SK-N-DZ (cell line): ENCODE measurements at regions not wholly inside any gene's neighbourhood (a gene's known extent, or its start where the extent isn't known, plus 50 kb on each side); places are given as distances from the start of the nearest gene placed in this dataset.
"Not testable (repeated sequence)": the region's sequence is repeated elsewhere in the genome, so short reads cannot be mapped to it uniquely, and the experiment has no call there.

Experiments used
- DNase-seq: peaks from one replicate; pipeline ENCODE4 v3.0.0-alpha.2; 2015; ENCODE audit warnings: low spot score

DNA sequence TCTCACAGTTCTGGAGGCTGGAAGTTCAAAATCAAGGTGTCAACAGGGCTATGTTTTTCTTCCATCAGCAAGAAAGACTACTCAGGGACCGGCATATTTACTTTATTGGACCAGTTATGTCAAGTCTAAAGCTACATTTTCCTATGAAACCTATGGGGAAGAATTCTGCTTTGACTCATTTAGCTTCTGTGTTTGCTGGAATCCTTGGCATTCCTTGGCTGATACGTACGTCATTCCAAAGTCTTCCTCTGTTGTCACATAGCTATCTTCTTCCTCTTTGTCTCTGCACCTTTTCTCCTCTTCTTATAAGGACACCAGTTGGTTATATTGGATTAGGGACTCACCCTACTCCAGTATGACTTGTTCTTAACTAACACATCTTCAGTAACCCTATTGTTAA is 137.4 kb upstream of the FBXO11 start:
- no peak for DNase-seq

DNA sequence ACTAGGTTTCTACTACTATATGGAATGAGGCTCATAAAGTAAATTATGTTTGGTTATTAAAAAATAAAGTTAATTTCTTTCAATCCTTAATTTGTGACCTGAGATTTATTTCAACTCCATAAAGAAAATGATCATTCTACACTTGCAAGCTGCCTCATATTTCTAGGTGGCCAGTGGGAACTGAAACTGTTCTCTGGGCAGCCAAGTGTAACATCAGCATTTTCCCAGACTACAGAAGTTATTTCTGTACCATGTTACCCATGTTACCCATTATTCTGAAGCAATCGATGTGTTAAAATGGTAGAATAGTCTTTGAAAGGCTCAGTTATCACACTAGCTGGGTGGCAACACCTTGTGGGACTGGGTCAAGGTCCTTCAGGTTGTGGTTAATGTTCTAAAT is 139.3 kb upstream of the FBXO11 start:
- no peak for DNase-seq

DNA sequence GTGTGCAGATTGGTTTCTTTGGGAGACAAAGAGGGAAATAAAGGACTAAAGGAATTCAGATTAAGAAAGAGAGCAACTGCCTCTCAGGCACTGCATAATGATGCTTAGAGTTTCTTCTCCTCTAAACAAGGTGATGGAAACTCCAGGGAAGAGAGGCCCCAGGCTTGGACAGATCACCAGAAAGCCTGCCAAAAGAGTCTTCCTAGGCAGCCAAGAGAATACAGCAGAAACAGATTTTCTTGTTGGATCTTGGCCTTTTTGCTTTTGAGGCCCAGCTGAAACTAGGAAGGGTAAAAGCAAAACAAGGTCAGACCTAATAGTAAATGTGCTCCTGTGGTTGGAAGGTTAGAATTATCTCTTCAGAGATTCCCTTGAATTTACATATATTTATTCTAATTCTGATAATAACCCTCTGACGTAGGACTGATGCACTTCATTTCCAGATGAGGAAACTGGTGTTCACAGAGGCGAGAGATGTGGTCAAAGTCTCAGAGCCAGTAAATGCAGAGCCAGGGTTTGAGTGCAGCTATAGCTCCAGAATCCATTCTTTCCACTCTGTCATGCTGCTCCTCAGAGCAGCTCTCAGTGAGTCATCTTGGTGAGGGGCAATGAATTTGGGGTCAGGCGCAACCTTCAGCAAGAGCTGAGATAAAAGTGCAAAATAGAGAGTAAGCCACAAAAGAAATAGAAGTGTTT is 142.3 kb upstream of the FBXO11 start:
- no peak for DNase-seq

DNA sequence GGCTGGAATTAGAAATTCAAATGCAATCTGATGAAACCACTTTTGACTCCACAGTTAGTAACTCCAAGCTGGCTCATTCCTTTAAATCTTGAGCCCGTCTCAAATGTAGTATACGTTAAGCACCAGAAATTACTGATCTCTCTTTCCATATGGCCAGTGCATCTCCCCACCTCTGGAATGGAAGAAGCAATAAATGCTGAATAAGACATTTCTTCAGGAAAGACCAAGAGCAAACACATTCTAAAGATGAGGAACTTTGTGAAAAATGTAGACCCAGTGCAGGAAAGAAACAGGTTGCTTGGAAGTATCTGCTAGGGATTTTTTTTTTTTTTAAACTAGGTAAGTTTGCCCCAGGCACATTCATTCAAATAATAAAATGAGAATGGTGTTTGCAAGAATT is 143.1 kb upstream of the FBXO11 start:
- DNase-seq: no peak

DNA sequence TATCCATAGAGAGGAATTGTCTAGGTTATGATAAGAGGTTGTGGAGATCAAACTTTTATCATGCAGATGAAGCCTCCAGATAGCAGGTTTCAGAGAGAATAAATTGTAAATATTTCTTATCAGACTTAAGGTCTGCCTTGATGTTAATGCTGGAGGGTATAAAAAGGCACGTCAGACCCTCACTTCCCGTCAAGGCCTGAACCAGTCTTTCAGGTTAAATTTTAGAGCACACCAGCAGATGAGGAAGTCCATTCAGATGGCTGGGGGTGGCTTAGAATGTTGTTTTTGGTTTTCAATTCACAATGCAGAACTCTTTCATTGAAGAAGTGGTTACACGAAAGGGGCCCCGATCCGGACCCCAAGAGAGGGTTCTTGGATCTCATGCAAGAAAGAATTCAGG is 144.4 kb upstream of the FBXO11 start:
- no peak for DNase-seq

DNA sequence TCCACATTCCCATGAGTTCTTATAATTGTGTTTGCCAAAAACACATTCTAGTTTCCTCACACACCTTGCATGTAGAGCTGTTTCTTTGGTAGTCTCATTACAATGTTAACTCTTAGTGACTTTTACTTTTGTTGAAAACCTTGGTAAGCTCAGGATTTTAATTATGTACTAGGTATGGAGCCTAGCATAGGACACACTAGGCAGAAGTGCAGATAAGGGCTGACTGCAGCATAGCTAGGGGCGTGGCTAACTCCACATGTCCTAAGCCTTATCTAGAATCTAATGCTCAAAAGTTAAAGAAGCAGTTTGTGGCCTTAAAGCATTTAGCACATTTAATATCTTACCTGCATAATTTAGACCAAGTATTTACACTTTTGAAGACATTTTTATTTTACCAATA is 153.7 kb upstream of the FBXO11 start:
- no peak for DNase-seq

DNA sequence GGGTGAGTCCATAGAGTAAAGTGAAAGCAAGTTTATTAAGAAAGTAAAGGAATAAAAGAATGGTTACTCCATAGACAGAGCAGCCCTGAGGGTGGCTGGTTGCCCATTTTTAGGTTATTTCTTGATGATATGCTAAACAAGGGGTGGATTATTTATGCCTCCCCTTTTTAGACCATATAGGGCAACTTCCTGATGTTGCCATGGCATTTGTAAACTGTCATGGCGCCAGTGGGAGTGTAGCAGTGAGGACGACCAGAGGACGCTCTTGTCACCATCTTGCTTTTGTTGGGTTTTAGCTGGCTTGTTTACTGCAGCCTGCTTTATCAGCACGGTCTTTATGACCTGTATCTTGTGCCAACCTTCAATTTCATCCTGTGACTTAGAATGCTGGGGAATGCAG is 155.4 kb upstream of the FBXO11 start:
- DNase-seq: not testable (repeated sequence)

DNA sequence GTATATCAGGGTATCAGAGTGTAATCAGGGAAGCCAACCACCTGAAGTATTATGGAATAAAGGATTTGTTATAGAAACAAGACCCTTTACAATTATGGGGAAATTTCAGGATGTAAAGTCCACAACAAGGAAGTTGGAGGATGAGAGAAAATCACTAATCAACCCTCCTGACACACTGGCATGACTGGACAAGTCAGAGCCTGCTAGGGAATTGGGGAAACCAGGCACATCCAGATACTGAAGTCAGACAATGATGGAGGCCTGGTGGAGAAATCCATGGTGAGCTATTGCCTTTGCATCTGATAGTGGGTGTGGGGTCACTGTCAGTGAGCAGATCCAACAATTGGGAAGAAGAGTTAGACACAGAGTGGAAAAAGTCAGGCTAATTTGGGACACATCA is 158.8 kb upstream of the FBXO11 start:
- no peak for DNase-seq

DNA sequence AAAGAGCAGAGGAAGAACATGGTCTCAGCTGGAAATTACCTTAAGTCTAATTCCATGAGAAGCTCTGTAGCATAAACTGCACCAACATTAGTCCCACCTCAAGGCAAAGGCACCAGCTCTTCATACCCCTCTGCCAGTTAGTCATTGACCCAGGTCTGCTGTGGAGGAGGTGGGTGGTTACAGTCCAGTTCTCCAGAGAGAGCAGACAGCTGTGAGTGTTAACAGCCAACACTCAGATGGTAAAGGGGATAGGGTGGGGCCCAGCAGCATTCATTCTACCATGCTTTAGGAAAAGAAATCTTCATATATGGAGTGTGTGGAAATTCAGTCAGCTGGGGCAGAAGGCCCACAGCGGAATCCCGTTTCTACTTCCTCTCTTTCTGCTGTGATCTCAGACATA is 159.7 kb upstream of the FBXO11 start:
- no peak for DNase-seq

DNA sequence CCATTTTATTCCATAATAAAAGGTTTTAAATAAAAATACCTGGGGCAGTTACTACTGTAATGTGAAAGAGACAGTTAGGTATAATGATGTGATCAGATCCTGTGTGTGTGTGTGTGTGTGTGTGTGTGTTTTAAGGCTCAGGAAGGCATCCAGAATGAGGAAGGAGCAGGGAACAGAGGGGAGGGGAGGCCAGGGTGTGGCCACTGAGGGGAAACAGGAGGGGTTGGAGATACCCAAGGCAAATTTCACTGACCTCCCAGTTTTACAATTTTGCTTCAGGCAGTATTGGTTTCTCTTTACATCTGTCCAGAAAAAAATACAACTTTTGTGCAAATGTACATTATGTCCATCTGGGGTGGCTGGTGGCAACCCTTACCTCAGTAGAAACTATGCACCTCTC is 163.5 kb upstream of the FBXO11 start:
- DNase-seq: no peak

DNA sequence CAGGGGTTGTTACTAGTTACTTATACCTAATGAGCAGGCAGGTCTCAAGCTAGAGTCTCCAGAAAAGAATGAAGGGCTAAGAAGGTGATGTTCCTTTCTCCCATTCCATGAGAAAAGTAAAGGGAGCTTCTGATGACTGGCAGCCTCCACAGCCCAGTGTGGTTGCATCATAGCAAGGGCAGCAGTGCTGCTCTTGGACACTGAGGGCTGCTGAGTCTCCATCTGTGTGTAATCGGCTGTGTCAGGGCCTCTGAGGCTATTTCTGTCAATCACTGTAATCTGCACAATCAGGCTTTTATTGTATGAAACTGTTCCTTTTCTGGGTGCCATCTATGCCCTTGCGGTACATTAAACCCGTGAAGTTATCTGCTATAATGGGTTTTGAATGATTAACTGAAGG is 164.1 kb upstream of the FBXO11 start:
- DNase-seq: no peak

DNA sequence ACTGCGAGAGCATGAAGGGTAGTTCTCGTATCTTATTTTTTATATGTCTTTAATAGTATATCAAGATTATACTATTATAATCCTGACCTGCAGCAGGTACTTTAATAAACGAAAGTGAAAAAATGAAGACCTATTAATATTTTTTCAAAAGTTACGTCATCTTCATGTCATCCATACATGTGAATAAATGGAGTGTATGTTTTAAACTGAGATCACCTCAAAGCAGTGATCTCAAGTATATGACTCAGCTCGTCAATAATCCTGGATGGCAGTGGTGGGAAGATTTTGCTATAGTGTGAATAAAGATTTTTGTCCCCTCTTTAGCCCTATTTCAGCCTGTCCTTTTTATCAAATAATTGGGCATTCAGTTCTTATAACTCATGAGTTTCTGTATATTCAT is 166.3 kb upstream of the FBXO11 start:
- no peak for DNase-seq

DNA sequence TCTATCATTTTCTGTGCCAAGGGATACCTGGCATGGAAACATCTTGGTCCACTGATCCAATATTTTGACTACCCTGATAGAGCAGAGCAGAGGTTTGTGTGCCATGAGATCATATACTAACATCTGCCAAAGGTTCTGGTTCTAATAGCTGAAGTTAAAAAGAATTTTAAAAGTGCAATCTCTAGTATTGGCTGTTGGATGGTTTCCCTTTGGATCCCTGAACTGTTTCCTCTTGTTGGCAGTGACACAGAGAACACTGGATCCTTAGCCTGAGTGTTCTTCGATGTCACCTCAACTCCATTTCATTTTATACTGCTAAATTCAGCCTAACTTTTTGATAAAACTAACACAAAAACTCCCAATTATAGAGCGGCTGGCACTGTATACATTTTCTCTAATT is 169.3 kb upstream of the FBXO11 start:
- DNase-seq: no peak

DNA sequence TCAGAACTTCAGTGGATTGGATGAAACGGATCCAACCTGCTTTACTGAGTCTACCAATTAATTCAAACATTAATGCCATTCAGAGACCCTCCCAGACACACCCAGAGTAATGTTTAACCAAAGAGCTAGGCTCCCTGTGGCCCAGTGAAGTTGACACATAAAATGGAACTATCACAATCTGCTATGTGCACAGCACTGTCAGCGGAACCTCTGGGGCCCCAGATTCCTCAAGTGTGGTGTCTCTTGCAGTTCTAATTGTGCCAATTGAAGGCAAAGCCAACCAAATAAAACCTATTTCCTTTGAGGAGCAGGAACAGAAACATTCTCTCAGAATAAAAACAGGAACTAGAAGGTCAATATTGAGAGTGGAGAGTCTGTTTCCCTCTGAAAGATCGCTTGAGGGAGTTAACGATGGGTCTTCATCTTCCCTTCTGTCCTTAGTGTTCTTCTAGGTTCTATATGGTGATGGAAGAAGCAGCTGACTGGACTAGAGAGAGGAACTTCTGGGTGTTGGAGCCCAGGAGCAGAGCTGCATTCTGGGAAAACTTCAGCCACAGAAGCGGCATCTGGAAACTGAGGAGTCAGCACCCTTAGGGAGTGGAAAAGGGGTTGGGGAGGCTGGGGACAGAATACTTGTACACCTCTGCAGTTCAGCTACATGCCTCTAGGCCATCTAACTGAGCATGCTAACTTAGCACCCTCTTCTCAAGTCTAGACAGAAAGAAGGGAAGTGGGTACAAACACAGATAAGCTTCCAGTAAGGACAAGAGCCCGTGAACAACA is 174.4 kb upstream of the FBXO11 start:
- no peak for DNase-seq

DNA sequence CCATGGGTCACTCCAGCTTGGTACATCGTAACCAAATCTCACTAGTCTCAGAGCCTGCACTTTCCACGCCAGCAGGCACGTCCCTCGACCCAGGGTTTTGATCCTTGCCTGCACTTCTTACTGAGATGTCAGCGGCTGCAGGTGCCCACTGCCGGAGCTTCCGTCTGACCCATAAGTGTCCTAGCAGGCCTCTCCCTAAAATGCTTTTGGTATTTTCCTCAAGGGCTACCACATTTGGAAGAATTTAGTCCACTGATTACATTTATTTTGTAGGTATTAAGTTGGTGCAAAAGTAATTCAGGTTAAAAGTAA is 175.0 kb upstream of the FBXO11 start:
- no peak for DNase-seq

DNA sequence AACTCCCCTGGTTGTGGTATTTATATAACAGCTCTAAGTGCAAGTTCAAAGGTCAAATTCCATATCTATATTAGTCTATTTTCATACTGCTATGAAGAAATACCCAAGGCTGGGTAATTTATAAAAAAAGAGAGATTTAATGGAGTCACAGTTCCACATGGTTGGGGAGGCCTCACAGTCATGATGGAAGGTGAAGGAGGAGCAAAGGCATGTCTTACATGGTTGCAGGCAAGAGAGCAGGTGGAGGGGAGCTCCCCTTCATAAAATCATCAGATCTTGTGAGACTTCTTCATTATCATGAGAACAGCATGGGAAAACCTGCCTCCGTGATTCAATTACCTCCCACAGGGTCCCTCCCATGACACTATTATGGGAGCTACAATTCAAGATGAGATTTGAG is 179.6 kb upstream of the FBXO11 start:
- DNase-seq: no peak

DNA sequence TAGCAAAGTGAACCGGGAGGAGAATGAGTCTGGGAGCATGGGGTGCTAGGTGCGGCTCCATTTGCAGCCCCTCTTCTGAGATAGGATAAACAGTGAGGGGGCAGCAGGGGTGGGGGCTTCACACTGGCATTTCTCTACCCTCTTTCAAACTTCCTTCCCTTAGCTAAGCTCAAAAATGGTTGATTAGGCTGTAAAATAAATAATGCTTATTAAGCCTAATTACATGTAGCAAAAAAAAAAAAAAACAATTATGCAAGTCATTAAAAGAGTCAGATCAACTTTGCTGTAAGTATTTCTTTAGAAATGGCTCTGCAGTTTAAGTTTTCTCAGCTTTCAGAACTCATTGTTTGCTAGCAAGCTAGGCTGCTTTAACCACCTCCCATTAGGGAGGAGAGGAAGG is 182.7 kb upstream of the FBXO11 start:
- no peak for DNase-seq

DNA sequence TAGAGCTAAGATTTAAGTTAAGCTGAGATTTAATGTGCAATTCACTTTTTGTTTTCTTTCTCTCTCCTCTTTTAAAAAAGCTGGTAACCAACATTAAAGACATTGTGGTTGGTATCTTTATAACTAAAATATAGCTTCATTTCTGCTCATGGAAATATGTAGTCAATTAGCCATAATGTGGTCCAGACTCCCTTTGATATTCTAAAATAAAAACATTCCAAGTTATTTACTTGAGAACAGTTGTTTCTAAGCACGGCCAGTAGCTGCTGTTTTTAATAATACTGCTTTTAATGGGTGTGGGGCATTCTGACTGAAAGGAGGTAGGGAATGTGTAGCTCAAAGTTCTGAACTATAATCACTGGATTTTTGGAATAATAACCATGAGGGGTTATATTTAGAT is 183.3 kb upstream of the FBXO11 start:
- no peak for DNase-seq

DNA sequence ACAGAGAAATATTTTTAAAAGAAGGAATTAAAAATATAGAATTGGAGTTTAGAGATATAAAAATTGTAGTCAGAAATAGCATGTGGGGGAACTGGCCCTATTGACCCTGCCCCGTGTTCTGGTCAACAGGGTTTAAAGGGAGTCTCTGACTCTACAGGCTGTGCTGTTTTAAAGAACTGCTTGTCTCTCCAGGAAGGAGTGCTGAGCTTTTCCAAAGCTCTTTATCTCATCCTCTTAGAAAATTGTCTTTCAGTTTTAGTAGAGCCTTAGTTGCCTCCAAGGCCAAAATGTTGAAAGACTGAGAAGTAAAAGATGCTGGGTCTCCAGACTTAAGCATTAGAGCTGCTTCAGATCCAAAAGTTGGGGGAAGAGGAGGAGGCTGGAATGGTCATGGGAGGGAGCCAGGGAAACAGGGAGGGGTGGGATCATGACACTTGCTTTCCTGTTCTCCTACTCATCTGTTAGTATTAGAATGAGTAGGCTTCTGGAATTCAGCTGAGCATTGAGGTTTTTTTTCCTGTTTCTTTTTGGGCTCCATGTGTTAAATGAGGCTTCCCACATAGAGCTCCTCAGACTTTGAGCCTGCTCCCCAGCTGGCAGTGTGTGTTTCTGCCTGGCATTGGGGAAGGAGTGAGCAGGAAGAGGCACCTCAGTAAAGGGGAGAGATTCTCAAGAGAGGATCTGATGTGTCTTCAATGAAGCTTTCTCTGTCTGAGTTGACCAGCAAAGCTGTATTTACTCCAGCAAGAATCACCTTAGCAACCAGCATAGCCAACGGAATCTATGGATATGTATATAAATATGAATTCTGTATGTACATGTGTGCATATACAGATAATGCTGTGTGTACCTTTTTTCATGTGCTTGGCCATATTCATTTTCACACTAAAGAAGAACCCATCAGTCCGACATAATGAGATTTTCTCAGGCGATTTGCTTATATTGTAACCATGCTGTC is 186.8 kb upstream of the FBXO11 start:
- DNase-seq: no peak

DNA sequence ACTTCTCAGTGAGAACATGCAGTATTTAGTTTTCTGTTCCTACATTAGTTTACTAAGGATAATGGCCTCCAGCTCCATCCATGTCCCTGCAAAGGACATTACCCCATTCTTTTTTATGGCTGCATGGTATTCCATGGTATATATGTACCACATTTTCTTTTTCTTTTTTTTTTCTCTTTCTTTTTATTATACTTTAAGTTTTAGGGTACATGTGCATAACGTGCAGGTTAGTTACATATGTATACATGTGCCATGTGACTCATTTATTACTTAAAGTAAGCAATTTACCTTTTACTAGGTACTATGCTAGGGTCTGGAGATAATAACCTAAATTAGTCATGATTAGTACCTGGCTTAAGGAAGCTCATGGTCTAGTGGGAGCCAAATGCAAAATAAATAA is 190.5 kb upstream of the FBXO11 start:
- not testable (repeated sequence) for DNase-seq

DNA sequence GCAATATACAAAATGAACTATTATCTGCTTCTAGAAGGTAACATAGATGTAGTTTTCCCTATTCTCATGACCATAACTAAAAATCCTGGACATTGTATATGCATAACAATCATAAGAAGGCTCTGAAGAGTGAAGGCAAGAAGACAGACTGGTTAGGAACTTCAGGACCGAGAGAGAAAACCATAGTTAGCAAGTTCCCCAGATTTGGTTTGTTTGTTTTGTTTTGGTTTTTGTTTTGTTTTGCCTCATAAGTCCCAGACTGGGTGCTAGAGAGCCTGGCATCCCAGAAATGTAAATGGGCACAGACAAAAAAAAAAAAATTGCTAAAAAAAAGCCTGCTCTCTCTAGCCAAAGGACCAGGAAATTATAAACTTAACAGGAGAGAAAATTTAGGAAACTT is 192.2 kb upstream of the FBXO11 start:
- DNase-seq: no peak

DNA sequence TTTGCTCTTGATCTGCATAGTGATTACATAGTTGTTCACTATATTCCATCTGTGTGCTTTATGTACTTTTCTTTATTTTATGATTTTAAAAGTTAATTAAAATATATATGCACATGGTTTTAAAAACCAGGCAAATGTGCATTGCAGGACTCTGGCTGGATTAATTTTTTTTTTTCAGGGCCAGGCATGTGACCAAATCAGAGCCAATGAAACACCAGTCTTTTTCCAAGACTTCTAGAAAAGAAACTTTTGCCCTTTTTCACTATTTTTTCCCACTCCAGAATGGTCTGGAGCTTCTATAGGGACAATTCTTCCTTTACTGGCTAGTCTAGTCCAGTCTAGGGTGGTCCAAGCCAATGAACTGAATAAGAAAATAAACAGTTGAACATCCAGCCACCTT is 198.1 kb upstream of the FBXO11 start:
- no peak for DNase-seq

DNA sequence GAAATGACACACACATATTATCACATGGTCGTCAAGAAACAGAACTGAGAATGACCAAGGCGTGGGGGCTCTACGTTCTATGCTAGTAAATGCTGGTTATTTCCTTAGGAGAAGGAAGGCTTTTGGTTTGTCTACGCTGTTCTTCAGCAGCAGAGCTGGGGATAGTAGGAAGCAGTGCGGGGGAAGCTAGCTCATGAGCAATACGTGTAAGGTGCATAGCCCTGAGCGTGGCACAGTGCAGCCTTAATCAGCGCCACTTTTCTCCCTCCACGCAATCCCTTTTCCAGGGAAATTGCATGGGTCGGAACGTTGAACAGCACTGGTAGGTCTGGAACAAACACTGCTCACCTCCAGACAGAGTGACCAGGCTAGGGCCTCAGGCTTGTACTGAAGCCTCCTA is 199.6 kb upstream of the FBXO11 start:
- DNase-seq: no peak
